ENCODE measurements at regions not wholly inside any gene's neighbourhood (a gene's known extent, or its start where the extent isn't known, plus 50 kb on each side); places are given as distances from the start of the nearest gene placed in this dataset.
"Not testable (repeated sequence)": the region's sequence is repeated elsewhere in the genome, so short reads cannot be mapped to it uniquely, and the experiment has no call there.

- DNase-seq: no peak
These were observed 324.6 kb upstream of the CDH5 start for GRCh38 chr16:66041907-66042306.

- DNase-seq: no peak
These were observed 326.7 kb upstream of the CDH5 start for GRCh38 chr16:66039793-66040192.

GRCh38 chr16:66036793-66037715, 329.4 kb upstream of the CDH5 start:
- DNase-seq: no peak

- no peak for DNase-seq
These were observed 330.3 kb upstream of the CDH5 start for GRCh38 chr16:66036184-66036583.

GRCh38 chr16:66035096-66035495, 331.4 kb upstream of the CDH5 start:
- DNase-seq: no peak

GRCh38 chr16:66032841-66033240, 333.6 kb upstream of the CDH5 start:
- no peak for DNase-seq

GRCh38 chr16:66030036-66030435, 336.5 kb upstream of the CDH5 start:
- no peak for DNase-seq

- no peak for DNase-seq
These were observed 337.8 kb upstream of the CDH5 start for GRCh38 chr16:66028510-66029216.

GRCh38 chr16:66026787-66027330, 339.6 kb upstream of the CDH5 start:
- DNase-seq: no peak

- DNase-seq: no peak
These were observed 340.3 kb upstream of the CDH5 start for GRCh38 chr16:66026211-66026610.

GRCh38 chr16:66025751-66026150, 340.7 kb upstream of the CDH5 start:
- no peak for DNase-seq

- not testable (repeated sequence) for DNase-seq
These were observed 341.9 kb upstream of the CDH5 start for GRCh38 chr16:66024567-66024966.

GRCh38 chr16:66023481-66023880, 343.0 kb upstream of the CDH5 start:
- DNase-seq: no peak

GRCh38 chr16:66020642-66021041, 345.8 kb upstream of the CDH5 start:
- DNase-seq: no peak

- DNase-seq: no peak
These were observed 346.4 kb upstream of the CDH5 start for GRCh38 chr16:66020046-66020445.

GRCh38 chr16:66019502-66019901, 347.0 kb upstream of the CDH5 start:
- DNase-seq: not testable (repeated sequence)

GRCh38 chr16:66014221-66014620, 352.3 kb upstream of the CDH5 start:
- no peak for DNase-seq

- no peak for DNase-seq
These were observed 353.0 kb upstream of the CDH5 start for GRCh38 chr16:66013486-66013885.

GRCh38 chr16:66008136-66008535, 358.4 kb upstream of the CDH5 start:
- DNase-seq: no peak

GRCh38 chr16:66007717-66008116, 358.8 kb upstream of the CDH5 start:
- DNase-seq: no peak

- no peak for DNase-seq
These were observed 360.0 kb upstream of the CDH5 start for GRCh38 chr16:66006485-66006884.

- no peak for DNase-seq
These were observed 361.8 kb upstream of the CDH5 start for GRCh38 chr16:66004699-66005098.

GRCh38 chr16:66003201-66003600, 363.3 kb upstream of the CDH5 start:
- no peak for DNase-seq

- no peak for DNase-seq
These were observed 363.9 kb upstream of the CDH5 start for GRCh38 chr16:66002601-66003000.
